ENCODE measurements at regions not wholly inside any gene's neighbourhood (a gene's known extent, or its start where the extent isn't known, plus 50 kb on each side); places are given as distances from the start of the nearest gene placed in this dataset.

- no peak for TF ChIP-seq CTCF (IDR thresholded peaks at IDR 0.05)
- TF ChIP-seq POLR2A (IDR thresholded peaks at IDR 0.05) = no peak
These were observed 110.8 kb downstream of the CPZ start for GRCh38 chr4:8703401-8703696.

Data from thyroid gland (tissue), 4 donors.